ENCODE measurements at regions not wholly inside any gene's neighbourhood (a gene's known extent, or its start where the extent isn't known, plus 50 kb on each side); places are given as distances from the start of the nearest gene placed in this dataset.

GRCh38 chr11:134477486-134477885, 65.4 kb upstream of the B3GAT1 start:
- in situ Hi-C loops (cut with MboI; ENCODE audit: low sequenced_read_pairs, unreplicated experiment) = no loop called here
- no peak for TF ChIP-seq CTCF (IDR thresholded peaks at IDR 0.05; ENCODE audit: borderline replicate concordance, control extremely low read depth, extremely low read depth, insufficient read depth, missing control alignments)
- no peak for DNase-seq (ENCODE audit: low spot score)

GRCh38 chr11:134476435-134477021, 64.5 kb upstream of the B3GAT1 start:
- DNase-seq (ENCODE audit: low spot score) = no peak
- in situ Hi-C loops (cut with MboI; ENCODE audit: low sequenced_read_pairs, unreplicated experiment) = no loop called here
- no peak for TF ChIP-seq CTCF (IDR thresholded peaks at IDR 0.05; ENCODE audit: borderline replicate concordance, control extremely low read depth, extremely low read depth, insufficient read depth, missing control alignments)

GRCh38 chr11:134475951-134476350, 63.9 kb upstream of the B3GAT1 start:
- no peak for TF ChIP-seq CTCF (IDR thresholded peaks at IDR 0.05; ENCODE audit: borderline replicate concordance, control extremely low read depth, extremely low read depth, insufficient read depth, missing control alignments)
- DNase-seq (ENCODE audit: low spot score) = no peak
- in situ Hi-C loops (cut with MboI; ENCODE audit: low sequenced_read_pairs, unreplicated experiment) = no loop called here

GRCh38 chr11:134474942-134475341, 62.9 kb upstream of the B3GAT1 start:
- no peak for DNase-seq (ENCODE audit: low spot score)
- no peak for TF ChIP-seq CTCF (IDR thresholded peaks at IDR 0.05; ENCODE audit: borderline replicate concordance, control extremely low read depth, extremely low read depth, insufficient read depth, missing control alignments)
- in situ Hi-C loops (cut with MboI; ENCODE audit: low sequenced_read_pairs, unreplicated experiment) = no loop called here

- in situ Hi-C loops (cut with MboI; ENCODE audit: low sequenced_read_pairs, unreplicated experiment) = no loop called here
- no peak for DNase-seq (ENCODE audit: low spot score)
- no peak for TF ChIP-seq CTCF (IDR thresholded peaks at IDR 0.05; ENCODE audit: borderline replicate concordance, control extremely low read depth, extremely low read depth, insufficient read depth, missing control alignments)
Observed at GRCh38 chr11:134474070-134474860, 62.2 kb upstream of the B3GAT1 start.

GRCh38 chr11:134471716-134472455, 59.8 kb upstream of the B3GAT1 start:
- no peak for DNase-seq (ENCODE audit: low spot score)
- TF ChIP-seq CTCF (IDR thresholded peaks at IDR 0.05; ENCODE audit: borderline replicate concordance, control extremely low read depth, extremely low read depth, insufficient read depth, missing control alignments) = no peak
- in situ Hi-C loops (cut with MboI; ENCODE audit: low sequenced_read_pairs, unreplicated experiment) = no loop called here

Data from GM13976 (cell line).